Ishikawa (cell line): ENCODE measurements at regions not wholly inside any gene's neighbourhood (a gene's known extent, or its start where the extent isn't known, plus 50 kb on each side); places are given as distances from the start of the nearest gene placed in this dataset.

ENCODE experiments used
- CEBPB ChIP-seq: IDR thresholded peaks from 2 replicates; pipeline ENCODE4 v1.6.1; 2012
- CREB1 ChIP-seq: IDR thresholded peaks from 2 replicates; pipeline ENCODE4 v1.6.1; 2012; ENCODE audit warnings: low read depth
- EGR1 ChIP-seq: IDR thresholded peaks from 2 replicates; pipeline ENCODE4 v1.6.1; 2012
- EP300 ChIP-seq: IDR thresholded peaks from 2 replicates; pipeline ENCODE4 v1.6.1; 2012; ENCODE audit warnings: borderline replicate concordance
- FOXM1 ChIP-seq: IDR thresholded peaks from 2 replicates; pipeline ENCODE4 v1.6.1; 2012; ENCODE audit warnings: low read depth, borderline replicate concordance
- MAX ChIP-seq: IDR thresholded peaks from 2 replicates; pipeline ENCODE4 v1.6.1; 2012
- NFIC ChIP-seq: IDR thresholded peaks from 2 replicates; pipeline ENCODE4 v1.6.1; 2012
- RAD21 ChIP-seq: IDR thresholded peaks from 2 replicates; pipeline ENCODE4 v1.6.1; 2012; ENCODE audit warnings: low read depth
- REST ChIP-seq: IDR thresholded peaks from 2 replicates; pipeline ENCODE4 v1.6.1; 2012; ENCODE audit warnings: low read depth, mild to moderate bottlenecking
- TAF1 ChIP-seq: IDR thresholded peaks from 2 replicates; pipeline ENCODE4 v1.6.1; 2012; ENCODE audit warnings: low read depth, mild to moderate bottlenecking
- TCF12 ChIP-seq: IDR thresholded peaks from 2 replicates; pipeline ENCODE4 v1.6.1; 2012; ENCODE audit warnings: low read depth
- TEAD4 ChIP-seq: IDR thresholded peaks from 2 replicates; pipeline ENCODE4 v1.6.1; 2012
- YY1 ChIP-seq: IDR thresholded peaks from 2 replicates; pipeline ENCODE4 v1.6.1; 2012; ENCODE audit warnings: low read depth
- ZBTB7A ChIP-seq: IDR thresholded peaks from 2 replicates; pipeline ENCODE4 v1.6.1; 2012; ENCODE audit warnings: low read depth
- TF ChIP-seq, protein P1 (sequence below): IDR thresholded peaks from 2 replicates; pipeline ENCODE4 v1.6.1; 2012

DNA sequence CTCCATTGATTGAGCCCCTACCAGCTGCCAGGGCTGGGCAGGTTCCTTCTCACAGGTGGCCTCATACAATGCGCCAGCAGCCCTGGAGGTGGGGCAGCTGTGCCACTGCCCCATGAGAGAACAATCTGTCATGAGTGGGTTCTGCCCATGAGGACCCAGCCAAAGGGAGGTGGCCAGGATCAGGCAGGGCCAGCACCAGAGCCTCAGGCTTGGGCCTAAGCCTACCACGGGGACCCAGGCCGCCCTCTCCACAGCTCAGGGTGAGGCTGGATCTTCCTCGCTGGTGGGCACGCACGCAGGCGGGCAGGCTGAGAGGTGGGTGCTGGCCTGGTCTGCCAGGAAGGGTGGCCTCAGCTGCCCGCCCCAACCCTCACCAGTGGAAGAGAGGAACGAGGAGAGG lies 110.7 kb downstream of the KIF26A start:
- TF ChIP-seq NFIC (no peak), FOXM1 (no peak), REST (no peak), CREB1 (no peak), TAF1 (no peak), ZBTB7A (no peak), EGR1 (no peak)
- TF ChIP-seq, protein P1, sequence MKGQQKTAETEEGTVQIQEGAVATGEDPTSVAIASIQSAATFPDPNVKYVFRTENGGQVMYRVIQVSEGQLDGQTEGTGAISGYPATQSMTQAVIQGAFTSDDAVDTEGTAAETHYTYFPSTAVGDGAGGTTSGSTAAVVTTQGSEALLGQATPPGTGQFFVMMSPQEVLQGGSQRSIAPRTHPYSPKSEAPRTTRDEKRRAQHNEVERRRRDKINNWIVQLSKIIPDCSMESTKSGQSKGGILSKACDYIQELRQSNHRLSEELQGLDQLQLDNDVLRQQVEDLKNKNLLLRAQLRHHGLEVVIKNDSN, result no peak

DNA sequence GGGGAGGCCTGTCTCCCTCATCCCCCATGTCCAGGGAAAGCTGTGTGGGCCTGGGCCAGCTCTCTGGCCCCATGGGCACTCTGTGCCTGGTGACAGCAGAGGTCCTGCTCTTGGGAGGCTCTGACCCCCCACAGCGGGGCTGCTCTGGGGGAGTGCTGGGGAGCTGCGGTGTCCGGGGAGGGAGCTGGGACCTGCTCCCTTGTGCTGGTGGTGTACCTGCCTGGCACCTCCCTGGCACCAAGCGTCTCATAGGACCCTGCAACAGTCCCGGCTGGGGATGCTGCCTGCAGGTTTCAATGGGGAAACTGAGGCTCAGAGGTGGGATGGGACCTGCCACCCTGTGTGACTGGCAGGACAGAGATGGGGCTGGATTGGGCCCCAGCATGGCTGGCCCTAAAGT lies 111.3 kb downstream of the KIF26A start:
- TF ChIP-seq TAF1, result no peak
- no peak for TF ChIP-seq TEAD4
- TF ChIP-seq CREB1, result no peak
- no peak for TF ChIP-seq ZBTB7A
- no peak for TF ChIP-seq EGR1
- TF ChIP-seq NFIC, result no peak
- TF ChIP-seq EP300, result no peak
- no peak for TF ChIP-seq MAX
- no peak for TF ChIP-seq TCF12
- no peak for TF ChIP-seq REST
- TF ChIP-seq, protein P1, result no peak
- TF ChIP-seq RAD21, result no peak
- no peak for TF ChIP-seq FOXM1
- no peak for TF ChIP-seq YY1
- no peak for TF ChIP-seq CEBPB

GRCh38 chr14:104250175-104250574 lies 111.8 kb downstream of the KIF26A start:
- TF ChIP-seq FOXM1, result no peak
- TF ChIP-seq NFIC, result no peak
- no peak for TF ChIP-seq EGR1
- no peak for TF ChIP-seq TAF1
- TF ChIP-seq, protein P1, result no peak
- no peak for TF ChIP-seq MAX
- no peak for TF ChIP-seq RAD21
- TF ChIP-seq REST, result no peak
- TF ChIP-seq EP300, result no peak
- TF ChIP-seq CREB1, result no peak
- TF ChIP-seq YY1, result no peak
- TF ChIP-seq CEBPB, result no peak
- TF ChIP-seq ZBTB7A, result no peak
- no peak for TF ChIP-seq TCF12
- no peak for TF ChIP-seq TEAD4

DNA sequence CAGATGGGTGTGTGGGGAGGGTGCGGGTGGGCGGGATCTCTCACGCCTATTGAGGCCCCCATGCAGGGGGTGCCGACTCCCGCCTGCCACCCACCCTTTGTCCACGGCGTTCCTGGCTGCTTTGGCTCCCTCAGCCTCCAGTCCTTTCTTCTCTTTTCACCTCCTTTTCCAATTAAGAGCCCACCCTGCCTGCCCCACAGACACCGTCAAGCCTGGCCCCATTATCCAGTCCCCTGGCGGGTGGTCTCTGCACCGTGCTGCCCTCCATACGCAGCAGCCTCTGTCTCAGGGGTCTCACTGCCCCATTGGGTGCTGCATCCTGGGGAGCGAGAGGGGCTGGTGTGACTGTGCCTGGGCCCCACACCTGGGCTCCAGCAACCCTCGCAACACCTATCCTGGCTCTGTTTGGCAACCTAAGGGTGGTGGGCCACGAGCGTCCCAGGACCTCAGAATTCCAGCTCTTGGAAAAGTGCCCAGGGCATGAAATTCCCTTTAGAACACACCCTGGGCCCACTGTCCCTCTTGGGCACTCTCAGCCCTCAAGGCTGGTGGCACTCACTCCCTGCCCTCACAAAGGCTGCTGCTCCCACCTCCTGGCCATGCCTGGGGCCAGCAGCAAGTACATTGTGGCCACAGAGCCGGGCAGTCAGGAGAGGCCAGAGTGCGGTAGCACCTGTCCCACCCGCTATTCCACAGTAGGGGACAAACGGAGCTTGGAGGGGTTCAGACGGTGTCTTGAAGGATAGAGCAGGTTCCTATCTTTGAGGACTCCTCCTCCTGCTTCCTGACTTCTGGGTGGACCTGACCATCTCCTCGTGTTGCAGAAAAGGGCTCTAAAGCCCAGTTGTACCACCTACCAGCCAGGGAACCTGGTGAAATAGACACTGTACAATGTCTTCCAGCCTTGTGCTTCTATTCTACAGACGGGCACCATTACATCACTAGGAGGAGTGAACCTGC lies 114.1 kb downstream of the KIF26A start:
- no peak for TF ChIP-seq EGR1
- no peak for TF ChIP-seq TEAD4
- peak; percentile 37; the same call in 1 of the 2 replicates for TF ChIP-seq RAD21
- TF ChIP-seq MAX, result no peak
